ENCODE measurements at regions not wholly inside any gene's neighbourhood (a gene's known extent, or its start where the extent isn't known, plus 50 kb on each side); places are given as distances from the start of the nearest gene placed in this dataset.
A peak's percentile ranks its signal among the peaks of the same experiment; 100 is the strongest.
"Not testable (repeated sequence)": the region's sequence is repeated elsewhere in the genome, so short reads cannot be mapped to it uniquely, and the experiment has no call there.

DNA sequence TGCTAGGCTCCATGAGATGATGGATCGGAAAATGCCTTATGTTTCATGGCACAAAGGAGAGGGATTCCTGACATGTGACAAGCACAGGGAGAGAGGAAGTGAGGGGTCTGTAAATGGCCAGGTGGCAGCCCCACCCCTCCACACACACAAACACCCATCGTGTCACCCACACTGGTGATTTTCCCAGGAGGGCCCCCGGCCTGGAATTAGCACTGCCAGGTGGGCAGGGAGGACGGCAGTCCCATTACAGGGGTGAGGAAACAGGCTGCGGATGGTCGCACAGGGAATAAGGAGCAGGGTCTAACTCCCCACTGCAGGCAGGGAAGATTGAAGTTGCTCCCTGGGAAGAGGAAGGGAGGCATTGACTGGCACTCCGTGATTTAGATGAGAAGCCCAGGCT is 395.3 kb upstream of the ZNF337 start:
- H3K27ac ChIP-seq; H3K4me3 ChIP-seq; H3K27me3 ChIP-seq; H3K36me3 ChIP-seq; H3K9ac ChIP-seq (ENCODE audit: low read depth in 2 of 2, low read length in 2 of 2); H3K4me1 ChIP-seq; DNase-seq; intact Hi-C loops (cut with DNase I); H3K9me3 ChIP-seq: not testable (repeated sequence)

DNA sequence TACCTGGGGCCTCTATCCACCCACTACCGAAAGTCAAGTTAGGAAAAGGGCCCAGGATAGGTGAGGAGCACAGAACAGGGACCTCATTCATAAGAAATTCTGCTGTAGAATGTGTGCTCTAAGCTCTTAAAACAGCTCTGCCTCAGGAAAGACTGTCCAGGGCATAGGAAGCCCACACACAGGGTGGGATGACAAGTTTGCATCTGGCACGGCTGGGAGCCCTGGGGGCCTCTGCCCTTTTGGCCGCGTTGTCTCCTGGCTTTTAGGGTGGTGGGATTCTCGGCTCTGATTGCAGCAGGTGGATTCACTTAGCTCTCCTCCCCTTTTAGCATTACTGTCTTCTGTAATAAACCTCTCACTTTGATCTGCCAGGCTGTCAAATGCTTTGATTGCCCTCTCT is 389.5 kb upstream of the ZNF337 start:
- H3K9ac ChIP-seq (ENCODE audit: low read depth in 2 of 2, low read length in 2 of 2); H3K27me3 ChIP-seq; H3K9me3 ChIP-seq; H3K4me3 ChIP-seq; H3K27ac ChIP-seq; H3K4me1 ChIP-seq; DNase-seq; intact Hi-C loops (cut with DNase I); H3K36me3 ChIP-seq: not testable (repeated sequence)

DNA sequence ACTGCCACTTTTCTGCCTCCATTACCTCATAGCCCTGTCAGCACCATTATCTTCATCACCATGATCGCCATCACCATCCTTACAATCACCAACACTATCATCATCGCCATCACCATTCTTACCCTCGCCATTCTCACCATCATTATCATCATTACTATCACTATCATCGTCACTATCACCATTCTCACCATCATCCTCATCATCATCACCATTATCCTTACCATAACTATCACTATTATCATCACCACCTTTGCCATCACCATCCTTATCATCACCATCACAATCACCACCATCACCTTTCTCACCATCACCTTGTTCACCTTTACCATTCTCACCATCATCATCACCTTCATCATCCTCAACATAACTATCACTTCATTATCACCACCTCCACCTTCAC is 377.3 kb upstream of the ZNF337 start:
- H3K4me1 ChIP-seq; intact Hi-C loops (cut with DNase I); H3K9ac ChIP-seq (ENCODE audit: low read depth in 2 of 2, low read length in 2 of 2); H3K27ac ChIP-seq; H3K9me3 ChIP-seq; H3K27me3 ChIP-seq; H3K36me3 ChIP-seq; DNase-seq; H3K4me3 ChIP-seq: not testable (repeated sequence)

DNA sequence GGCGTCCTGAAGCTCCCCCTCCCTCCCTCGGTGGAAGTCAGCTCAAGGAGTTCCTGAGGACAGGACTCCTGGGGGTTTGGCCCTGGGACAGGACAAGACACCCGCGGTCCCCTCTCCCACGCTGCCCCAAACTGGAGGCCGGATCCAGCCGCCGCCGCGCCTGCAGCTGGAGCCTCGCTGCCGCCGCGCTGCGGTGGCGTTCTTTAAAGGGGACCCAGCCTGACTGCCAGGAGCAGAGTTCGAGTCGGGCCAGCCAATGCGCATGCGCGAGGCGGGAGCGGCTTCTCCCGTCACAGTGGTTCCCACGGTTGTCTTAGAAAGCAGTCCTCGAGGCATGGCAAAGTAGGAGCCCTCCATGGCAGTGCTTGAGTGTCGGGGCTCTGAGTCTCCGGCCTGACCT is 362.7 kb upstream of the ZNF337 start:
- H3K27me3 ChIP-seq; H3K9ac ChIP-seq (ENCODE audit: low read depth in 2 of 2, low read length in 2 of 2); intact Hi-C loops (cut with DNase I); DNase-seq; H3K36me3 ChIP-seq; H3K4me3 ChIP-seq; H3K27ac ChIP-seq; H3K9me3 ChIP-seq; H3K4me1 ChIP-seq: not testable (repeated sequence)

GRCh38 chr20:26058446-26058845 is 361.8 kb upstream of the ZNF337 start:
- DNase-seq; H3K4me1 ChIP-seq; H3K27ac ChIP-seq; H3K27me3 ChIP-seq; intact Hi-C loops (cut with DNase I); H3K9ac ChIP-seq (ENCODE audit: low read depth in 2 of 2, low read length in 2 of 2); H3K36me3 ChIP-seq; H3K4me3 ChIP-seq; H3K9me3 ChIP-seq: not testable (repeated sequence)

- H3K4me1 ChIP-seq; H3K9me3 ChIP-seq; intact Hi-C loops (cut with DNase I); H3K4me3 ChIP-seq; H3K27ac ChIP-seq; H3K36me3 ChIP-seq; H3K9ac ChIP-seq (ENCODE audit: low read depth in 2 of 2, low read length in 2 of 2); DNase-seq; H3K27me3 ChIP-seq: not testable (repeated sequence)
Observed at GRCh38 chr20:26057135-26057752, 360.6 kb upstream of the ZNF337 start.

DNA sequence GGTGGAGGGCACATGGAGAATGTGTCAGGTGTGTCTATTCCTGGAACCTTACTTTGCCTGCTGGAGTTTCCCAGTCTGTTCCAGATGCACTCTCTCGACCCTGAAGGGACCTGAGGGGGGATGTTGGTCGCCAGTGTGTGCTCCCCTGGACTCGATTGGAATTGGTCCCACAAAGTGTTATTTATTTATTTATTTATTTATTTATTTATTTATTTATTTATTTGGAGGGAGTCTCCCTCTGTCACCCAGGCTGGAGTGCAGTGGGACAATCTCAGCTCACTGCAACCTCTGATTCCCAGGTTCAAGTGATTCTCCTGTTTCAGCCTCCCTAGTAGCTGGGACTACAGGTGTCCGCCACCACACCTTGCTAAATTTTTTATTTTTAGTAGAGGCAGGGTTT is 329.1 kb upstream of the ZNF337 start:
- H3K9me3 ChIP-seq; H3K4me1 ChIP-seq; H3K4me3 ChIP-seq; intact Hi-C loops (cut with DNase I); DNase-seq; H3K9ac ChIP-seq (ENCODE audit: low read depth in 2 of 2, low read length in 2 of 2); H3K36me3 ChIP-seq; H3K27me3 ChIP-seq; H3K27ac ChIP-seq: not testable (repeated sequence)

- DNase-seq; H3K9me3 ChIP-seq; H3K36me3 ChIP-seq; H3K27me3 ChIP-seq; H3K27ac ChIP-seq; H3K4me3 ChIP-seq; intact Hi-C loops (cut with DNase I); H3K4me1 ChIP-seq; H3K9ac ChIP-seq (ENCODE audit: low read depth in 2 of 2, low read length in 2 of 2): not testable (repeated sequence)
Observed at GRCh38 chr20:26010942-26011276, 314.3 kb upstream of the ZNF337 start.

- H3K4me1 ChIP-seq; H3K36me3 ChIP-seq; intact Hi-C loops (cut with DNase I); H3K27me3 ChIP-seq; H3K9me3 ChIP-seq: not testable (repeated sequence)
- H3K4me3 ChIP-seq = peak overlapping the region; percentile 52
- H3K27ac ChIP-seq = peak overlapping the region; percentile 54
- peak overlapping the region; percentile 66 to 68 for H3K9ac ChIP-seq (ENCODE audit: low read depth in 2 of 2, low read length in 2 of 2)
- peak; percentile 27 for DNase-seq
Observed at GRCh38 chr20:26010224-26010941, 313.7 kb upstream of the ZNF337 start.

- Histone ChIP-seq H3K27ac (peak overlapping the region; percentile 54), H3K9ac (ENCODE audit: low read depth in 2 of 2, low read length in 2 of 2) (peak overlapping the region; percentile 66 to 68), H3K4me3 (peak overlapping the region; percentile 52)
- H3K36me3 ChIP-seq; intact Hi-C loops (cut with DNase I); H3K9me3 ChIP-seq; H3K4me1 ChIP-seq; H3K27me3 ChIP-seq: not testable (repeated sequence)
- peak; percentile 95 for DNase-seq
Observed at GRCh38 chr20:26009402-26010223, 313.0 kb upstream of the ZNF337 start.

DNA sequence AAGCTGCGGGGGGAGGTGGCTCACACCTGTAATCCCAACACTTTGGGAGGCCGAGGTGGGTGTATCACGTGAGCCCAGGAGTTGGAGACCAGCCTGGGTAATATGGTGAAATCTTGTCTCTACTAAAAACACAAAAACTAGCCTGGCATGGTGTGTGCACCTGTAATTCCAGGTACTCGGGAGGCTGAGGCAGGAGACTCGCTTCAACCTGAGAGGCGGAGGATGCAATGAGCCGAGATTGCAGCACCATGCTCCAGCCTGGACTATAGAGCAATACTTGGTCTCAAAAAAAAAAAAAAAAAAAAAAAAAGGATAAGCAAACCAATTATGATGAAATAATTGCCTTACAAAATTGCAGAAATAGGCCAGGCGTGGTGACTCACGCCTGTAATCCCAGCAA is 311.4 kb upstream of the ZNF337 start:
- H3K4me1 ChIP-seq; H3K36me3 ChIP-seq; H3K27me3 ChIP-seq; H3K9me3 ChIP-seq; H3K9ac ChIP-seq (ENCODE audit: low read depth in 2 of 2, low read length in 2 of 2); intact Hi-C loops (cut with DNase I); H3K4me3 ChIP-seq; H3K27ac ChIP-seq; DNase-seq: not testable (repeated sequence)

GRCh38 chr20:26006164-26006563 is 309.5 kb upstream of the ZNF337 start:
- intact Hi-C loops (cut with DNase I); H3K9me3 ChIP-seq; DNase-seq; H3K4me1 ChIP-seq; H3K27me3 ChIP-seq; H3K36me3 ChIP-seq; H3K4me3 ChIP-seq; H3K27ac ChIP-seq; H3K9ac ChIP-seq (ENCODE audit: low read depth in 2 of 2, low read length in 2 of 2): not testable (repeated sequence)

- H3K4me3 ChIP-seq; H3K9ac ChIP-seq (ENCODE audit: low read depth in 2 of 2, low read length in 2 of 2); H3K27ac ChIP-seq; H3K4me1 ChIP-seq; H3K36me3 ChIP-seq; H3K27me3 ChIP-seq; H3K9me3 ChIP-seq; intact Hi-C loops (cut with DNase I); DNase-seq: not testable (repeated sequence)
Observed at GRCh38 chr20:26003959-26004358, 307.3 kb upstream of the ZNF337 start.
